Left hindlimb (tissue), 1 donor: ENCODE measurements at regions not wholly inside any gene's neighbourhood (a gene's known extent, or its start where the extent isn't known, plus 50 kb on each side); places are given as distances from the start of the nearest gene placed in this dataset.
"Not testable (repeated sequence)": the region's sequence is repeated elsewhere in the genome, so short reads cannot be mapped to it uniquely, and the experiment has no call there.

ENCODE experiments used
- DNase-seq: peaks from one replicate; pipeline ENCODE4 v3.0.0-alpha.2; 2018

DNA sequence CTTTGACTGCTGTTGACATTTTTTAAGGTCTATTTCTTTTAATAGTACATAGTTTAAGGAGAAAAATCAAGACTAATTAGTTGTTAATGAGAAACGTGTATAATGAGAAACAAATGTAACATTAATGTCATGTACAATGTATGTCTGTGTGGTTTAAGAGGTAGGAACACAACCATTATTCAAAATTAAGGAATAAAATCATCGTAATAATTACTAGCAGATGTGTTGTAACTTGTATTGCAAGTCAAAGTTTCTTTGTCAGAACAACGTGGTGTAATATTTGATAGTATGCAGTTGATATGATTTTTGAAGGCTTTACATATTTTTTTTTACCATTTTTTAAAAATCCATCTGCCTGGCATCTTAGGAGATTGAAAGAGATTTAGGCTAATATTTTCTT, 120.2 kb upstream of the ARRDC3 start:
- DNase-seq = no peak

DNA sequence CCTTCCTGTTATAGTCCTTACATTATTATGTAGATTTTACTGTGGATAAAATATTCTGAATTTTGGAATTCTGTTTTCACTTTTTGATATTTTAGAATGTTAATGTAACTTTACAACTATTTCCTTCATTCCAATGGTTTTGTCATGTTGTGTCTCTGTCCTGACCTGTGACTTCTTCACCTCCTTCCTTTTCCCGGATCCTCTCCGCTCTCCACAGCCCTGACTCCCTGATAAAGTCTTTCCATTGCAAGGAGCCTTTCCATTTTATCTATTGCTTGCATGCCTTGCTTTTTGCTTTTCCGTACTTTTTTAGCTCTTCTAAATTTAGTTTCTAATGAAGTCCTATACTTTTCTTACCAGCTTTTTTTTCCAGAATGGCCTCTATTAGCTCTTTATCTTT, 117.6 kb upstream of the ARRDC3 start:
- no peak for DNase-seq

DNA sequence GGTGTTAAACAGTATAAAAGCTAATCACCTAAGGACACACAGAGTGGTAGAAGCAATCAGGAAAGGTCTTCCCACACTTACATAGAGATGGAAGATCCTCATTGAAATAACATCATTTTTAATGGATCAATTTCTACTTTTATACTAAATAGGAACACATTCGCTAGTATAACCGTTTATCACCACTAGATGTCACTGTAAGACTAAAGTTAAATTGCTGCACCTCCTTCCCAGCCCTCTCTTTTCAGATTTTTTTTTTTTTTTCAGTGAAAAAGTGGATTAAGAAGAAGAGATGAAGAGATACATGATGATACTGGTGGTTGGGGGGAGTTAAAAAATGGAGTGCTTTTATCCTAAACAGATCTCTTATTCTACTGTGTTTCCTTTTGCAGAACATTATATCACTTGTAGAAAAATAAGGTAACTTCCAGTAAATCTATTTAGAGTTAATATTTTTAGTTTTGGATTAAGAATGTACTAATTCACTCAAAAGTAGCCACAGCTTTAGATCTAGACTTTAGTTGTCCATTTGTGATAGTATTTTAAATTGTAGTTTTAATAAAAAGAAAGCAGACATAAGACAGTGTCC, 116.9 kb upstream of the ARRDC3 start:
- no peak for DNase-seq

DNA sequence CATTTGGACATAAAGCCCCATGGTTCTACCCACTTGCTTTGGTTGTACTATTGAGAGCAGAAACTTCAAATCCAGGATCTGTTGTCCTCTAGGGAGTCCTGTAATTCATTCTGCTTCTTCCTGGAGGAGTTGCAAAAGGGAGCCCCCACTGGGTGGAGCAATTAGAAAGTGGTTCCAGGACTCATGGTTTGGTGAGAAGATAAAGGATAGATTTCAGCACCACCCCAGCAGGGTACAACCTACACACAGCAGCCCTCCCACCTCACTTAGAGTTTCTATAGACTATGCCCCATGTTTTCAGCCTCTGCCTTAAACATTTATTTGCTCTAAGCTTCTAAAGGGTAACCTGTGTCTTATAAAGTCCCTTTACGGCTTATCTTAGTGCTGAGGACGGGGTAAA, 112.6 kb upstream of the ARRDC3 start:
- DNase-seq = no peak

DNA sequence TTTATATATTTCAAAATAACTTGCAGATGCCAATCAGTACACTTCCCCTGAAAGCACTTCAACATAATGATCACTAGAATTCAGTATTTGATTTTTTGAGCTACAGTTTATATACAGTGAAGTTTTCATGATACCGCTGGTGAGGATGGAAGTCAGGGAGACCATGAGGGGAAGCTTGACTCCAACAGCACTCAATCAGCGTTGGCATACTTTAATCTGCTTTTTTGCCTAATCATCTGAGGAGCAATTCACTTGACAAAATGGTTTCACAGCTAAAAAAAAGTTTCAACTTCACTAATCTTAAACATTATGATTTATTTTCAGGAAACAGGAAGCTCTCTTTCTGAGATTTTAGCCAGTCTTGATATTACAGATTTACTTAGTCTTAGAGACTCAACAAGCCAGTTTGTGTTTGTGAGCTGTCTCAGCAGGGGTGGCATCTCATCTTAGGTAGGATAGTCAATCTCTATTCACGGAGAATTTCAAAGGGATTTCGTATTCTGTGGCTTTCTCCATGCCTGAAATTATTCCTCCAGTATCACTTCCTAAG, 111.4 kb upstream of the ARRDC3 start:
- no peak for DNase-seq

DNA sequence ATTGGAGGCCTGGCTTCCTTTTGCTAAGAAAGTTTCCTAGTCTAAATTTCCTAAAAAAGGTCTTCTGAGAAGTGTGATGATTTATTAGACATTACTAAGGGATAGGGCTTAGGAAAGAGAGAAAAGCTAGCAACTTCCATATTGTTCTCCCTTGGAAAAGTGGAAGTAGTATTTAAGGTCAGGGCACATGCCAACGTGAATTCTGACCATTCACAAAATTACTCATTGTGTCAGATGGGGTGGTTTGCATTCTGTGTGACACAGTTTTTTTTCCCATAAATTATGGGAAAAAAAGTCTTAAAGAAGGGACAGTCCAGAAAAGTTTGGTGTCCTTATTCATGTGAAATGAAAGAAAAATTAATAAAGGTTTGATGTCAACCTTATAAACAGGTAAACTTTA, 110.0 kb upstream of the ARRDC3 start:
- DNase-seq = no peak

DNA sequence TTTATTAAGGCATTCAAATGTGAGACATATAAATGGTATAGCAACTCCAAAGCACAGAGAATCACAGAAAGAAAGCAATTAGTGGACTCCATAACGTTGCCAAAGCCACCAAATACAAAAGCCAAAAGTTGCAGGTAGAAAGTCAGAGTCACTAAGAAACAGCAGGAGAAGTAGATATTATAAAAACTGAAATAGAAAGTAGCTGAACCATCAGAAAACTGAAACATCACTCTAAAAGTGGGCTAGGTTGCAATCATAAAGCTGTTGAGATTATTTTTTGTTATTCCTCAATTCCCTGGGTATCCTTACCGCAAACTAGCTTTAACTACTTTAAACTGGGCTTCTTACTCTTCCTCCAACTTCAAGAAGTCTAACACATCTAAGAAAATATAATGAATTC, 108.1 kb upstream of the ARRDC3 start:
- no peak for DNase-seq

DNA sequence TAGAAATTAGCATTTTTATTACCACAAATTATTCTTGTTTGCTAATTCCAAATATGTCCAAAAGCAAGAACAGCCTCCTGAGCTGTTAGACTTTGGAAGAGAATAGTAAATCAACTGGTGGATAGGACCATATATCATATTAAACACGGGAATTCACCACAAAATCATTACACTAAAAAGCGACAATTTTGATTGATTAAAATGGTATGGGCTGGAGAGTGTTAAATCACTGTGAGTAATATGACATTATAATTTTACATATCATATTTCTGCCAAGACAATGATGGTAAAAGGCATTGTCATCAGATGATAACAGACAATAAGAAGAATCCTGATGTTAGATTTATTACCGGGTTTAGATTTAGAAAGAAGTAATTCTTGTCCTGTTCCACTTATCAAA, 107.2 kb upstream of the ARRDC3 start:
- no peak for DNase-seq

DNA sequence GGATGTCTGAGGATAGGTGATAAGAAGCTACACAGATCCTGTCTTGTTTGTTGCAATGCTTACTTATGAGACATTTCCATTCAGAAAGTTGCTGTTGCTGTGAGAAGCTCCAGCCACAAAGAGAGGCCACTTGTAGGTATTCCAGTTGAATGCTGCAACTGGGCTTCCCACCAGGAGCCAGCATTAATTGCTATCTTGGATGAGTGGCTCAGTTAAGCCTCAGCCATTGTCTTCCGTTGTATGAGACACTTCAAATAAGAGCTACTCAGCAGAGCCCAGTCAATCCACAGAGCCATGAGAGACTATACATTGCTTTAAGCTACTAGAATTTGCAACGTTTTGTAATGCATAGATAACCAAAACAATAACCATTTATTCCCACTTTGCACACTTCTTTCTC, 104.3 kb upstream of the ARRDC3 start:
- no peak for DNase-seq

DNA sequence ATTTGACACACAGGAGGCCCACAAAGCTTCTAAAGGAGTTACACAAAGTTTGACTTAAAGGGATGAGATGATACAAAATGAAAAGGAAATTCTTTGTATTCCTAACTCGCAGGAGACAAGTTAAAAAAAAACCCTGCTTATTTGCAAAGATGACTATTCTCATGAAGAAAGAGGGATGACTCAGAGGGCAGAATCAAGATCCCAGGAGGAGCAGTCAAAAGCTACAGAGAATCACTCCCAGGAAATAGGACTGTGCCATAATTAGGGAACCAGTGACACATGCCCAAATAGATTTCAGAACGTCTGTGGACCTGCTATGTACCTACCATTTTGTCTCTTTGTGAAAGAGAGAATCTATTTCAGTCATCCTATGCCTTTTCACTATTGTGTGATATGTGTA, 103.5 kb upstream of the ARRDC3 start:
- no peak for DNase-seq

DNA sequence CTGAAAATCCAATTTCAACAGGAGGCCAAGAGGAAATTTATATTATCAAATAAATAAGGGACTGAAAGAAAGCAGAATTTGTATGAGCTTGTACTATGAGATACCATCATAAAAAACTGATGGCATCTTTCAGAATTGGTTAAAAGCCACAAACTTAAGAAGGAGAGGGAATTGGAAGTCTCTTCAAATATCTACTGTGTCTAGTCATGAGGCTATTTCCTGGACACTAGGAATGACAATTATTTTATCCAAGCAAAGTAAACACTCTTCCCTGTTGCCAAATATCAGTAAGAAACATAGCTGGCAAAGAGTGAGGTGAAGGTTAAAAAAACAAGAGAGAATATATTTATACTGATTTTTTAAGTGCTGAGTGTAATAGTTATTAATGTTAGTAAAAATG, 101.5 kb upstream of the ARRDC3 start:
- no peak for DNase-seq

DNA sequence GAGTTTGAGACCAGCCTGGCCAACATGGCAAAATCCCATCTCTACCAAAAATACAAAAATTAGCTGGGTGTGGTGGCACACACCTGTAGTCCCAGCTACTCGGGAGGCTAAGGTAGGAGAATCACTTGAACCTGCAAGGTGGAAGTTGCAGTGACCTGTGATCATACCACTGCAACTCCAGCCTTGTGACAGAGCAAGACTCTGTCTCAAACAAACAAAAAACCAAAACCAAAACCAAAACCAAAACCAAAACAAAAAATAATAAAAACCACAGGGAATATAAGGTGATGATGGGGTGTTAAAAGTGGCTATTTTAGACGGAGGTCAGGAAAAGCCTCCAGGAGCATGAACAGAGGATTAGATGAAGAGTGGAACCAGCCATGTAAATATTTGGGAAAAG, 96.3 kb upstream of the ARRDC3 start:
- not testable (repeated sequence) for DNase-seq

DNA sequence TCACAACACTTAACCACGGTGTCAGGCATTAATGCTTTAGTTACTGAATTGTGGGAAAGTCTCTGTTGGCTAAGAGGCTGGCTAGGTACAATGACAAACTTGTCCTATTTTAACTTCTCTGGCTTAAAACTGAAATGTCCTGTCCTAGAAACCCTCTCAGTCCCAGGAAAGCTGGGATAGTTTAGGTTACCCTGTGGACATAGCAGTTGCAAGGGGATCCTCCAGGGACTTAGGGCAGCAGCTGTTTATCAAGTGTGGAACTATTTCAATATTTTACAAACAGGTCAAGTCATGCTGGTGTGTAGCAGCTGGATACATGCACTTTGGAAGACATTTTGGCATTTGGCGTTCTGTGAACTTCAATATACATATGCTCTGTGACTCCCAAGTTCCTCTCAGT, 95.0 kb upstream of the ARRDC3 start:
- DNase-seq = no peak

DNA sequence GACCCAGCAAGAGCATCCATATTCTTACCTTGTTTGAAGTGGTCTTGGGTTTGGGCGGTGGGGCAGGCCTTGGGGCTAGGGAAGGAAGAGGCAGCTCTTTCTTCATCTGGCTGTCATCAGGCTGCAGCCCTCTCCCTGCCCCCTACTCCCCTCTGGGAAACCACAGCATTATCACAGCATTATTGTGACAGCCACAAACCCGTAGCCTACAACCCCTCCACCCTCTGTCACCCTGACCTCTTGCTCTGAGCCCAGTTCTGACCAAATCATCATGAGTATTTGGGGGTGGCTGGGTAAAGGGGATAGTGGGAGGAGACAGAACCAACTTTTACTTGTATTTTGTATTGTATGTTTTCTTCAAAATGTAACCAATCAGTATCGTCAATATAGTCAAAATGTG, 94.3 kb upstream of the ARRDC3 start:
- no peak for DNase-seq

DNA sequence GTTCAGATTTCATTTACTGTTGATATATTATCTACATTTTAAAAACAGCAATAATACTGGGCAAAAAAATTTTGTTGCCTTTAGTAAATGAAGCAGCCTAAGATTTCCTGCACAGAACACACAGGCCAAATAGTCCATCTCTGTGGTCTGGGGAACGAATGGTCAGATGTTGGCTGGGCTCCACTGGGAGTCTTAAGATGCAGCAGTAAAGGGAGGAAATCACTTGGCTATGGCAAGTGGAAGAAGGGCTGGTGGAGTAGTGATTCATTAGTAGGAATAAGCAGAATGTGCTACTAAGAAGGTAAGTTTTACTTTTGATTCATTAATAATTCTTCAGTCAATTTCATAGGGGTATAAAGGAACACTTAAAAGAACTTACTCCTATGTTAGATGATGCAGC, 91.1 kb upstream of the ARRDC3 start:
- no peak for DNase-seq

DNA sequence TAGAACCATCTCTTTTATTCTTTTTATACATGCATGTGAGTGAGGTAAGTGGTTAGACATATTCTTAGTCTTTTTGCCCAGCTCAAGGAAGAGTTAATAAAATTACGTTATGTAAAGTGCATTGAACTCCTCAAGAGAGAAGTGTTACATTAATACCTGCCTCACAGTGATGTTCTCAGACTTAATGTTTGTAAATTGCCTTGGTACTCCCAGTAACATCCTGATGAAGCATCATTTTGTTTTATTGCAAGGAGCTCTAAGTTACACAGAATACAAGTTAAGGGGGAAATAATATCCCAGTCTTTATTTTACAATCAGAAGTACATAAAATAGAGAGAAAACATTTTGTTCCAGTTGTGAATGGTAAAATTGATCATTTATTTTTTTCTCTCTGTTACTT, 89.5 kb upstream of the ARRDC3 start:
- no peak for DNase-seq

DNA sequence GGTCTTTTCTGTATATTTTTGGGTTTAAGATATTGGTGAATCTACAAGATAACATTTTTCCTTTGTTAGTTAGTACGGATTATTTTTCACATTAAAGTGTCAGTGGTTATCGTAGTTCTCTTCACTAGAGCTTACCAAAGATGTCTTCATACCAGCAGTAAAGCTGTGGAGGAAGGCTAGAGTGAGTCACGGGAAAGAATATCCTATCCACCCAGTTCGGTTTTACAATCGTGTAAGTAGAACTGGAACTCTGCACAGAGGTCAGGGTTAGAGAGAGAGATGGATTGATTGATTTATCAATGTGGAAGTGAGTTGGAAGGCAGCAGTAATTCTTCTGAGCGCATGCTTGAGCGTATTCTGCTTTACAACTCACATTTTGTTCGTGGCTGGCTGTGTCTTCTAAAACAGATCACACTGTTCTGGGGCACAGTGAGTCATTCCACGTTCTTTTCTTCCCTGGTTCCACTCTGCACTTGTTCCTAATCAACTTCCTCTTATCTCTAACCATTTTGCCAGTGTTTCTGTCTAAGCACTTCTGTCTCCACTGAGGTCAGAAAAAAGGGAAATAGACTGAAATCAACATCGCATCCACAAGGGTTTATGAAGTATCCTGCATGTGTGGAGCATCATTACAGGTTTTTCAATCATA, 86.5 kb upstream of the ARRDC3 start:
- no peak for DNase-seq

DNA sequence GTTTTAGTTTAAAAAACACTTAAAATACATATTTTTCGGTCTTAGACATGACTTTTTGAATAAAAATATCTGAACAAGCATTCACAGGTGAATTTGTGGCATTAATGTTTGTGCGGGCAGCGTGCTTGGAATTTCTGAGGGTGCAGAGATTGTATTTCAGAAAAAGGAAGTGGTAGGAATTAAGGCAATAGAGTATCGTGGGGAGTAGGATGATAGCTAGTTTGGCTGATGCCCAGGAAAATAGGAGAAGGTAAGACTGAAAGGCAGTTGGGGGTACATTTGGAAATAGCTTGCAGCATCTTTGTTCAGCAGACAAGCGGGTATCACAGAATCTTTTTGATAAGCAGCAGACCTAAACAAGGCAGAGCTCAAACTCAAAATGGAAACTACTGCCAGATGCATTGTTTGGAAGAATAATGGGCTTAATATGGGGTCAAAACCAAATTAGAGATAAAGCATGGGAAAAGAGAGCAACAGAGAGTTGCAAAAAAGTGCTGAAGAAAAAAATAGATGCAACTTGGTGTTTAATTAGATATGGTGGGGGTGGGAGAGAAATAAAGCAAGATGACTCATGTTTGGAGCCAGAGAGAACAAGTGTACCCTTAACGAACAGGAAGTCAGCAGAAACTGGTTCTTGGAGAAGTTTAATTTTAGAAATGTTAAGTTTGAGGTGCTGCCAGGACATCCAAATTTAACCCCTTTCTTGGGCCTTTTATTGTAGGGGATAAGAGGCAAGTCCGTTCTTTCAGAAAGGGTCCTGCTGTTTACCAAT, 85.7 kb upstream of the ARRDC3 start:
- DNase-seq = no peak

DNA sequence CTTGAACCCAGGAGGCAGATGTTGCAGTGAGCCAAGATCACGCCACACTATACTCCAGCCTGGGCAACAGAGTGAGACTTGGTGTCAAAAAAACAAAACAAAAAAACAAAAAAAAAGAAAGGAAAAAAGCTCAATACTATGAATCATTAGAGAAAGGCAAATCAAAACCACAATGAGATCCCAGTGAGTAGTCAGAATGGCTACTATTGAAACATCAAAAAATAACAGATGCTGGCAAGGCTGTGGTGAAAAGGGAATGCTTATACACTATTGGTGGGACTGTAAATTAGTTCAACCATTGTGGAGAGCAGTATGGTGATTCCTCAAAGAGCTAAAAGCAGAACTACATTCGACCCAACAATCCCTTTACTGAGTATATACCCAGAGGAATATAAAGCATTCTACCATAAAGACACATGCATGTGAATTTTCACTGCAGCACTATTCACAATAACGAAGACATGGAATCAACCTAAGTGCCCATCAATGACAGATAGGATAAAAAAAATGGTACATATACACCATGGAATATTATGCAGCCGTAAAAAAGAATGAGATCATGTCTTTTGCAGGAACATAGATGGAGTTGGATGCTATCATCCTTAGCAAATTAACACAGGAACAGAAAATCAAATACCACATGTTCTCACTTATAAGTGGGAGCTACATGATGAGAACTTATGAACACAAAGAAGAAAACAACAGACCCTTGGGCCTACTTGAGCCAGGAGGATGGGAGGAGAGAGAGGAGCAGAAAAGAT, 81.9 kb upstream of the ARRDC3 start:
- no peak for DNase-seq

DNA sequence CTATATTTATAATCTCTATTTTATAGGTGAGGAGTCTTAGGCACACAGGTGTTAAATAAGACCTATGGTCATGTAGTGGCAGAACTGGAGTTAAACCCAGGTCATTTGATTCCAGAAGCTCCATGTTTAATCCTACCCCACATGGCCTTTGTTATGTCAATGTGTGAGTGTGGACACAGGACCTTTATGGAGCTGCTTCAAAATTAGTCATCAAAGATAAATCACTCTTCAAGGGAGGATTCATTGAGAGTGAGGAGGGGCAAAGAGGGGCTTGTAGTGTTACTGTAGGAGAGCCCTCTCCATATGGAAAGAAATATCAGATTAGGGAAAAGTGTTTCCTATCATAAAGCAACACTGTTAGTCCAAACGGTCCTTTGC, 74.6 kb upstream of the ARRDC3 start:
- DNase-seq = no peak

DNA sequence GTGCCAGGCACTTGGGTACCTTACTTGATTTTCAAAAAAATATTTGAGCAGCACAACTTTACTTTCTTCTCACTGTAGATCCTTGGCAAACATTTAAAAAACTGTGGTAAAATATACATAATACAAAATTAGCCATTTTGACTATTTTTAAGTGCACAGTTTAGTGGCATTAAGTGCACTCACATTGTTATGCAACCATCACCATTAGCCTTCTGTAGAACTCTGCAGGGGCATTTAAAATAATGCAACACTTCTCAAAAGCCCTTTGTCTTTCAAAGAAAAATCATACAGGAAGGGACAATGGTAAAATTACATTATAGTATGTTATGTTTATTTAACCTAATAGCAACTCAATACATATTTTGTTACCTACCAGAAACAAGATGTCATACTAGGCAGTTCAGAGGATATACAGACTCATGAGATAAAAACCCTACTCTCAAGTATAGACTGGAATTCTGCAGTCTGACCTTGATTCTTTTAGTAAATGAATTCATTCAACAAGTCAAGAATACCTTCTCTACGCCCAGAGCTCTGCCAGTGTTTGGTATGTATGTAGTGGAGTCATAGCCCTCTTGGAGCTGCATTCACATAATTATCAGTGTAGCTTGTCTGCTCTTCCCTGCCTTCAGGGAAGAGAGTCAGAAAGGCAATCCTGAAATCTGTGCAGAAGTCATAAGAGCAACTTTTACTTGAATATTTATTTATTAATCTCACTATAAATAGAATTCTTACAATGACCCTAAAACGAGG, 74.0 kb upstream of the ARRDC3 start:
- no peak for DNase-seq

DNA sequence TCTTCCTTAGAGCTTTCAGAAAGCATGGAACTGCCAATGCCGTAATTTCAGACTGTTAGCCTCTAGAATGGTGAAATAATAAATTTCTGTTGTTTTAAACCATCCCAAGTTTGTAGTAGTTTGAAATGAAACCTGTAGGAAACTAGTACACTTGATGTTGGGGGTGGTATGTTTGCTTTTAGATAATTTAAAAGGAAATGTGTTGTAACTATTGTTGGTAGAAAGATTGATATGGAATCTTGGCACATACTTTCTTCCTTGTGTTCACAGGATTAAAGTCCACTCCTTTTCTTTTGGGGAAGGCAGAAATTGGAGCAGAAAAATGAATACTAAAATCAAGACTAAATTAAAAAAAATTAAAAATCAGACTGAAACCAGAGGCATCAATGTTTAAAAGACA, 66.0 kb upstream of the ARRDC3 start:
- DNase-seq = no peak

DNA sequence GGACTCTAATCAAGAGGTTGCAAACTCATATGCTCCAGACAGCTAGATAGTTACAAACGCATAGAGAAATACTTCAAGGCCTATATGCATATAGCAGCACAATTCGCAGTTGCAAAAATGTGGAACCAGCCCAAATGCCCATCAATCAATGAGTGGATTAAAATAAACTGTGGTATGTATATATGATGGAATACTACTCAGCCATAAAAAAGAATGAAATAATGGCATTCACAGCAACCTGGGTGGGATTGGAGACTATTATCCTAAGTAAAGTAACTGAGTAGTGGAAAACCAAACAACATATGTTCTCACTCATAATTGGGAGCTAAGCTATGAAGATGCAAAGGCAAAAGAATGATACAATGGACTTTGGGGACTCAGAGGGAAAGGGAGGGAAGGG, 65.0 kb upstream of the ARRDC3 start:
- DNase-seq = not testable (repeated sequence)
